GM18861 (cell line): ENCODE measurements at regions not wholly inside any gene's neighbourhood (a gene's known extent, or its start where the extent isn't known, plus 50 kb on each side); places are given as distances from the start of the nearest gene placed in this dataset.

Experiments used
- ATAC-seq: cut with Tn5 transposase; IDR thresholded peaks from one replicate; pipeline ENCODE4 v1.9.1; 2021; ENCODE audit not compliant: unreplicated experiment

DNA sequence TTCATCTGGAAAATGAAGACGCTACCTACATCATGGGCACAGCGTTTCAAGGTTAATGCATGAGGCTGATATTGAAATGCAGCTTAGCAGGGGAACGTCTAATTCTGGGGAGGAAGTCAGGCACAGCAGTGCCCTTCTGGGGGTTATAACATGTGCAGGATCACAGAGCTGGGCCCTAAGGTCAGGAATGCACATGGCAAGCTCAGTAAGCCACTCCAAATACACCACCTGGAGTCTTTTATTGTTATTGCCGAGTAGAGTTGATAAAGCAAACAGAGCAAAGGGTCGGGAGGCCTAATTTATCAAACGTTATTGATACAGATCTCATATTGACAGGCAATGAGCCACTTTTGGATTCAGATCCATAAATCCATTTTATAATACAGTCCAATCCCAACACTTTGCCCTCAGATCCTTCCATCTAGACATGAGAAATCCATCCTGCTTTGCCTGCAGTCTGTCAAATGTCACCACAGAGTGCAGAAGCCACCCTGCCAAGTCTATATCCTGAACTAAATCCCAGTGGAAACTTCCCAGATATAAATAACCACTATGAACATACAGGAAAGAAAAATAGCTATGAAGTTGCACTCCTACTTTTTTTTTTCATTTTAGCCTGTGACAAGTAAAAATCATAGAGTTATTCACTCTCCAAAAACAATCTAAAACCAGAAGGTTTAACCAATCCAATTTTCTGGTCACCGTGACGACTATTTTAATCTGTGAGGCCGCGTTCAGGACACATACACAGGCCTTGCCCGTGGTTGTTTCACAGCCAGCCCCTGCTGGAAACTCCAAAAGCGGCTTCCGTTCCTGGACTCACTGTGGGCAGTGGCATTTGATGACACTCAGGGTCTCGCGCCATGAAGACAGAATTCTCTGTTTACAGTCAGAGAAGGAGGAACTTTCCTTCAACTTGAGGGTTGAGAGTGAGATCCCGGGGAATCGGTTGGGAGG is 335.4 kb downstream of the DHX15 start:
- no peak for ATAC-seq

GRCh38 chr4:24245491-24245820 is 338.9 kb downstream of the DHX15 start:
- no peak for ATAC-seq

- no peak for ATAC-seq
Observed at GRCh38 chr4:24244663-24245490, 339.5 kb downstream of the DHX15 start.

- ATAC-seq = no peak
Observed at GRCh38 chr4:24243641-24244040, 340.7 kb downstream of the DHX15 start.

- ATAC-seq = no peak
Observed at GRCh38 chr4:24241511-24241910, 342.8 kb downstream of the DHX15 start.

GRCh38 chr4:24240655-24241054 is 343.7 kb downstream of the DHX15 start:
- no peak for ATAC-seq

DNA sequence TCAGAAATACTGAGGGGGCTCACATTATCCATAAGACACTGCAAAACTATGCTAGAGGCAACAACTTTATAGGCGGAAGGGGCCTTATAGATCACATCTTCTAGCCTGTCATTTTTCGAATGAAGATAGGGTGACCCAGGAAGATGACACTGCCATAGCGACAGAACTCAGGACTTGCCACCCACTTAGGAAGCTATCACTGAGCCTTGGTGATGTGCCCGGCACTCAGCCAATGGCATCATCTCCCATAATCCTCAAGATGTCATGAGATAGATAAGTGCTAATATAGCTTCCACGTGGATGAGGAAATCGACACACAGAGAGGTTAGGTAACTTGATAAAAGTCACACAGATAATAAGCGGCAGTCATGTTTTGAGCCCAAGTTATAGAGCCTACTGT is 346.6 kb downstream of the DHX15 start:
- ATAC-seq = no peak

DNA sequence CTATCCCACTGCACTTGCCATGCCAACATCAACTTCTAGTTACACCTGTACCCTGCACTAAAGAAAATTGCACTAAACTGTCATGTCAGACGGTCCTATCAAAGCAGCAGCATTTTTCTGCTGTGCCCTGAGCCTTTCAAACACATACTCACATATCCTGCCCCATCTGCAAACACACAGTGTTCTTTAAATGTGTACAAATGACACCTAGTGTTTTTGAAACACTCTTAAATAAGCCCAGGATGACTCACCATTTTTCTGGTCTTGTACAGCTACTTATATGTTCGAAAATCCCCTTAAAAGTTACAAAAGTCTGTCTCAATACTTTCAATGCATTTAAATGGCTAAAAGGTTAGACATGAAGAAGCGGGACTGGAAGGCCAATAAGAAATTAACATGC is 346.7 kb upstream of the PPARGC1A start:
- ATAC-seq = no peak

DNA sequence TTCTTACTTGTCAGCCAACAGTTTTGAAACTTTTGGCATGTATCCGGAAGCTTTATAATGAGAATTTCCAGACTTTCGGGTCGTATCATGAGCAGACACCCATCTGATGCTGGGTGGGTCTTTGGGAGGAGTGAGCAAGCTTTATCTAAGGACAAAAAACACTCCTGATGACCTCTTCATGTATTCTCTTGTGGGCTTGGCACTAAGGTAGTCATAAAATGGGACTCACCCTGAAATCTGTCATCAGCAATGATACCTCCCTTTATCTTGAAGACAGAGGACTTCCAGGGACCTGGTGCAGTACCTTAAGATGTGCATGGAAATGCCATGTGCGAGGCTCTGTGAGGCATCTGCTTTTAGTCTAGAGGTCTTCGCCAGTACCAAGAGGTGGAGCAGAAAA is 346.3 kb upstream of the PPARGC1A start:
- no peak for ATAC-seq

GRCh38 chr4:24235618-24236017 is 345.8 kb upstream of the PPARGC1A start:
- ATAC-seq = no peak

- no peak for ATAC-seq
Observed at GRCh38 chr4:24234288-24234848, 344.5 kb upstream of the PPARGC1A start.

DNA sequence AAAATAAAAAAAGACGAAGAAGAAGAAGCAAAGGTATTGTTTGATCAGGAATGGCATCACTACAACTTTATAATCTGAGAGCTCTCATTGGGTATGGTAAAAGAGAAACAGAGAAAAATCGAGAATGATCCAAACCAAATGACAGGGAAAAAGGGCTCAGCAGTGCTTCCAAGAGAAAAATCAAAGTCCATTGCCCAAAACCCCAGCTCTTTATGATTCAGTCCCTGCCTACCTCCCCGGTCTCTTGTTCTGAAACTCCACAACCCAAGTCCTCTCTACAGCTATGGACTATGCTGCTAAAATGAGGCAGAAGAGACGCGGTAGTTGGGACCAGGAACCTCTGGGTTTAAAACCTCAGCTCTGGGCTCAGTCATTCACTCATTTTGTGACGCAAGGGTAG is 341.1 kb upstream of the PPARGC1A start:
- ATAC-seq = no peak

GRCh38 chr4:24229978-24230377 is 340.1 kb upstream of the PPARGC1A start:
- no peak for ATAC-seq

GRCh38 chr4:24228692-24229091 is 338.8 kb upstream of the PPARGC1A start:
- ATAC-seq = no peak

DNA sequence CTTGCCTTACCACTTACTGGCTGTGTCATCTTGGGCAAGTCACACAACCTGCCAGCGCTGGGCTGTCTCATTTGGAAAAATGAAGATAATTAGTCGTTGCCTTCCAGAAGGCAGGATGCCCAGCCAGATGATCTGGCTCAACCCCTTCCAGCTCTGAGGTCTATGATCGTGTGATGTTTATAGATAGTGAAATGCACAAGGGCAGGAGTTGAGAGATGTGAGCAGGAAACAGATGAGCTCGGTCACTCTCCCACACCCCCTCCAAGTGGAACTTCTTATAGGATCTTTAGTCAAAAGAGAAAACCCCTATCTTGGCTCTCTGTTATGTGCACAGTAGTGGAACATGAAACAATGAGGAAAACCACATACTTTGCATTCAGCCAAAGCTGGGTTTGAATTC is 336.8 kb upstream of the PPARGC1A start:
- ATAC-seq = no peak

DNA sequence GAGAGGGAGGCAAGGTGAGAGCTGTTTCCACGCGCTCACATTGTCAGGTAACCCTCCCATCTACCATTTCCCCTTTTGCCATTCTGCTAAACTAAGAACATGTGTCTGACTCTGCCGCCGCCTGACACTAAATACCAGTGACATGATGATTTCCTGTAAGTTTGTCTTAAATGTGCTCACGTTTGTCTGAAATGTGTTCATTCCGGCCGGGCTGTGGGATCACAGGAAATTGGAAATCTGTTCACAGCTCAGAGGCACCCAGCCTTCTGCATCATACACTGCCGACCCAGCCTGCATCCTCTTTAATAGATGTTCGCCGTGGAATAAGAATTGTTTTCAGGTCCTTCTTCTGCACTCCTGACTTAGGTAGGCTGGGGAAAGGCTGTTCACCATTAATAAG is 336.2 kb upstream of the PPARGC1A start:
- ATAC-seq = no peak

GRCh38 chr4:24224446-24224845 is 334.6 kb upstream of the PPARGC1A start:
- ATAC-seq = no peak

- no peak for ATAC-seq
Observed at GRCh38 chr4:24219209-24219608, 329.4 kb upstream of the PPARGC1A start.

DNA sequence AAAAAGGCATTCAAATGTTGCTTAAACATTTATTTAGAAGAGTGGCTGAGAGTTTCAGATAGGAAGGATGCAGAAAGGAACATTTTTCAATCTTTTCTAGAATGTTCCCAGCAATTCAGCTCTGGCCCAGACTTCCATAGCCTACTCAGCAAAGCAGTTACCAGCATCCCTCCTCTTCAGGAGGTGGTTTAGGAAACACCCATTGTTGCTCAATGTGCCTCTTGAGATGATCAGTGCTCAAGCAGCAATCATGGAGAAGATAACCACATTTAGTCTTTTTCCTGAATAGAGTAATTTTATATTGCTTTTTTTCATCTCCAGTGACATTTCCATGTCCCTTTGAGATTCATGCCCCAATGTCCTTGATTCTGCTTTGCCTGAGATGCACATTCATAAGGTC is 328.7 kb upstream of the PPARGC1A start:
- no peak for ATAC-seq

GRCh38 chr4:24214796-24215195 is 324.9 kb upstream of the PPARGC1A start:
- ATAC-seq = no peak

- ATAC-seq = no peak
Observed at GRCh38 chr4:24213961-24214360, 324.1 kb upstream of the PPARGC1A start.

DNA sequence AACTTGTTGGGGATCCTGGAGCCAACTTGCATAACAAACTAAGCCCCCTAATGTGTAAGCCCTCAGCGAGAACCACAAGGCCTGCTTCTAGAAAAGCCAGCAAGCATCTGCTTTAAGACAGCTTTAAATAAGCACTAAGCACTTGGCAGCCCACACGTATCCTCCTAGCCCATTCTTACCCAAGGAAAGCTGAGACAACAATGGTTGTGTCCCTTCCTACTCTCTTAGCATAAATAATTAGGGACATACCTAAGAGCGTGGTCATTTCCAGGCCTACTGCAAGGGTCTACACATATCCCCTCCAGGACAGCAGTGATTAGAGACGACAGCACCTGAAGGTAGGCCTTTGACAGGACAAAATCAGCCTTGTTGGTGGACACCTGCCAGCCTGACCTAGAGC is 322.8 kb upstream of the PPARGC1A start:
- ATAC-seq = no peak
